HG03060 (cell line): ENCODE measurements at regions not wholly inside any gene's neighbourhood (a gene's known extent, or its start where the extent isn't known, plus 50 kb on each side); places are given as distances from the start of the nearest gene placed in this dataset.

Experiments used
- ATAC-seq: cut with Tn5 transposase; IDR thresholded peaks from one replicate; pipeline ENCODE4 v1.9.1; 2021; ENCODE audit warnings: low read depth, moderate number of reproducible peaks; ENCODE audit not compliant: unreplicated experiment

GRCh38 chr21:23475281-23476219, 2131.7 kb downstream of the MRPL39 start:
- no peak for ATAC-seq

DNA sequence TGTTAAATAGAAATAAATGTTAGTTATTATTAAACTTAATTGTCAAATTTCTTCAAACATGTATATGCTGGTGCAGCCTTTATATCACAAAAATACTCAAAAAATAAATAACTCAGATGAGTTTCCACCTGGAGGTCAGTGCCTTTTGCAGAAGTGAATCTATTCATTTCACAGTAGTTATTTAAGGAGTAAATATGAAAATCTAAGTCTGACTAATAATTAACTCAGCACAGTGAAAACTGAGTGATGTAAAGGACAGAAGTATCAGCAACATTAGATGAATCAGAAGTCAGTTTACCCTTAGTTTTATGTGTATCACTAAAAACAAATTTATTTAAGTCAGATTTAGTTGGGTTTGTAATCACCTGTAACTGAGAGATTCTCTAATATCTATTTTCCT, 2135.4 kb downstream of the MRPL39 start:
- peak; percentile 74 for ATAC-seq

- ATAC-seq: no peak
Measured at GRCh38 chr21:23463365-23463764, 2143.9 kb downstream of the MRPL39 start.

- ATAC-seq: no peak
Measured at GRCh38 chr21:23455676-23456075, 2151.6 kb downstream of the MRPL39 start.

GRCh38 chr21:23452384-23453083, 2154.7 kb downstream of the MRPL39 start:
- ATAC-seq: no peak

- no peak for ATAC-seq
Measured at GRCh38 chr21:23445307-23445706, 2162.0 kb downstream of the MRPL39 start.

DNA sequence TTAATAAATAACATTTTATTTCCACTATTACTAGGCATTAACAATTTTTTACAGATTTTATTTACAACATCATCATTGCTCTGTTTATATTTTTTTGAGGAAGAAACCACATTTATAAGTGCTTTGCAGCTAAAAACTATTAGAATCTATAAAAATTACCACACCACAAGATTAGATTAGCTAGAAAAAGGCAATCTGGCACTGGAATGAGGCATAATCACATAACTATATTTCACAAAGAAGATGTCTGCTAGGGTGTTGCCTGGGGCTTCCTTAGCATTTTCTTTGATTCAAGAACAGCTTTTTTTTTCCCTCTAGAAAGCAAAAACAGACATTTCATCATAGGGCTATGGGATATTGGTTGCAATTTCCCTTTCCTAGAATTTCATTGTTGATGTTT, 2169.2 kb downstream of the MRPL39 start:
- ATAC-seq: no peak

- no peak for ATAC-seq
Measured at GRCh38 chr21:23402929-23403520, 2204.3 kb downstream of the MRPL39 start.

GRCh38 chr21:23401278-23401677, 2206.0 kb downstream of the MRPL39 start:
- ATAC-seq: no peak

DNA sequence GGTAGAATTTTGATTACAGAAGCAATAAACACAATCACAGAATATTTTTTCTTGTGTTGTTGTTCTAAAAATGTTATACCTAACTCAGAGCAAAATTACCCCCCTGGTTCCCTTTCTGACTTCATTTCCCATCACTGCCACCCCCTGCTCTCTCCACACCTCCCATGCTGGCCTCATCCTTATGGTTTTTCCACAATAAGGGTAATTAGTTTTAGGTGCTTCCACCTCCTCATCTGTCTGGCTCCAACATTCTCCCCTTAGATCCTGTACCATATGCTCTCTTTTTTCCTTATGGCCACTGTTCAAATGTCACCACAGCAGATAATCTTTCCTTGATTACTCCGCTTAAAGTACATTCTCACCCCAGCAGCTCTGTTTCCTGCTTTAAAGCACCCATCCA, 2208.6 kb downstream of the MRPL39 start:
- ATAC-seq: no peak

DNA sequence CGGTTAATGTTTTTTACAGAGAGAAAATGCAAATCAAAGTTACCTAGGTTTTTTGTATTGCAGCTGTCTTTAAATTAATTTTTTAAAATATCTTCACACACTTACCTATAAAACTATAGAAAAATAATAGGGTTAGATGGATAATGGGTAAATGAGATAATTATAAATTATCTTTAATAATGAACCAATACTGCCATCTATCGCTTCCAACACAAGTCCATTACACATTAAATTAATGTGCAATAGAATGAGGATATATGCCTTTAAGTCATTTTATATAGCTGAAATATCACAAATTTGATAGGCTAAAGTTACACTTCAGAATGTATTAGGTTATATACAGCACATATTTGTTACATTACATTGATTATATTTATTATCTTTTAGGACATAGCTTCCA, 2212.8 kb downstream of the MRPL39 start:
- ATAC-seq: no peak

- no peak for ATAC-seq
Measured at GRCh38 chr21:23384679-23385078, 2222.6 kb downstream of the MRPL39 start.

GRCh38 chr21:23374155-23374554, 2233.1 kb downstream of the MRPL39 start:
- ATAC-seq: no peak

DNA sequence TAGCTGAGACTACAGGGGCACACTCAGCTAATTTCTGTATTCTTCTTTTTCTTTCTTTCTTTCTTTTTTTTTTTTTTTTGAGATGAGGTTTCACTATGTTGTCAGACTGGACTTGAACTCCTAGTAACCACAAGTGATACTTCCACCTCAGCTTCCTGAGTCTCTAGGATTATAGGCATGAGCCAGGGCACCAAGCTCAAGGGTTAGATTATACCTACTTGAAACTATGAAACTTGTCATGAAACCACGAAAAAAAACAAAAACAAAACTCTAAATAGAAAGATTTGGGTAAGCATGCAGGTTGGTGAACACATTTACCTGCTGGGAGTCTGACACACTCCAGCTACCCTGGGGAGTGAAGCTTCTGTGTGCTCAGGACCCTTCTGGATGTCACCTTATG, 2250.4 kb downstream of the MRPL39 start:
- no peak for ATAC-seq

DNA sequence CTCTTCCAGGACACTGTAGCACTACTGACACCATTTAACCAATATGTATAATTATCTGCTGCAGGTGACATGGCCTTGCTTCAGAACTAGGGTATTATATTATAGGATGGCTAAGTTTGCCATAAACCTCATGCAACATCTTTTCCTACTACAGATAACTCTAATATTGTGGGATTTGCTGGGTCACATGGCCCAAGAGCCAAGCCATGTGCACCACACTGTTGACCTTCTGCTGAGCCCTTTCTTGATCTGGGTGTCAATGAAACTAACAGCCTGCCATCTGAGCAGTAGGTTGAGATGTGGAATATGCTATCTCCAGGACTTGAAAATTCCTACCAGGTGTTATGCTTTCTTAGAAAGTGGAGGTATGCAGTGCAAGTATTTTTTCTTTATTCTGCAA, 2291.1 kb downstream of the MRPL39 start:
- ATAC-seq: no peak

- ATAC-seq: no peak
Measured at GRCh38 chr21:23308741-23309140, 2298.5 kb downstream of the MRPL39 start.

DNA sequence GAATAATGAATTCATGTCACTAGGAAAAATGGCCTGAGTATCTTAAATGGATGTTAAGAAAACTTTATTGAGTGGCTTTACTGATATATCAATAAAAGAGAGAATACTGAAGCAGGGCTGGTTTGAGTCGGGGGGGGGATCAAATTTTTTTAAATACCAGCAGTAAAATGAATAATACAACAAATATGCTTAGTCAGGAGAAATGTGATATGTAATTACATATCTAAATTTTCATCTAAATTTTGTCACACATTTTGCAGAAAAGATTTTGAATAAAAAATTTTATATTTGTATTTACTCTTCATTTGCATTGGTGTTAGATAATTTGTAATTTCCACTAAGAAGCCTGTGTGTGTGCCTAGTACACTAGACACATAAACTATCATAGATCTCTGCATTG, 2300.2 kb downstream of the MRPL39 start:
- ATAC-seq: no peak

DNA sequence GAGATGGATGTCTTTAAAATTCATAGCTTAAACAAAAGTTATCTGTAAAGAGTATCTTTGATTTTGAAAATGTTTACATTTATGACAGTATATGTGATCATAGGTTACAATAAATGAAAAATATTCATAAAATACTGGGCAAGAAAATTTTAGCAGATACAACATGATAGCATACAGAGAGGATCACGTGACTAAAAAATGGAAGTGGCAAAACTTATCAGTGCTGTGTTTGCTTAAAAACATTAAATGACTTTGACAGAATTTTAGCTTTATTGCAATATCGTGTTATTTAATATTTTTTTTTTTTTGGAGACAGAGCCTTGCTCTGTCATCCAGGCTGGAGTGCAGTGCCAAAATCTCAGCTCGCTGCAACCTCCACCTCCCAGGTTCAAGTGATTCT, 2294.1 kb downstream of the NCAM2 start:
- no peak for ATAC-seq

- no peak for ATAC-seq
Measured at GRCh38 chr21:23281917-23282316, 2283.7 kb downstream of the NCAM2 start.

DNA sequence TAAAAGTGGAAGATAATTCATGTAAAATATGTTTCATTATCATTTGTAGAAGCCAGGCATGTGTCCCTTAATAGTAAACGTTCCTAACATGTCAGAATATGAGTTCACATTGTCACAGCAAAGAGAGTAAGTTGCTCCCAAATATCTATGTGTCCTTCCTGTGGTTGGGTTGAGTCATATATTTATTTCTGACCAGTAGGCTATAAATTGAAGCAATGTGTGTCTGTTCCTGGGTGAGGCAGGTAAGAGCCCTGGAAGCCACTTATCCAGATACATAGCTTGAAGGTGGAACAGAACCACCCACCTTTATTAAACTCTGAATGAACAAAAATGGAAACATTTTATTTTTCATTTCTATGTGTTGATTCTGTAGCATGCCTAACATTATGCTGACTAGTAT, 2251.6 kb downstream of the NCAM2 start:
- no peak for ATAC-seq

DNA sequence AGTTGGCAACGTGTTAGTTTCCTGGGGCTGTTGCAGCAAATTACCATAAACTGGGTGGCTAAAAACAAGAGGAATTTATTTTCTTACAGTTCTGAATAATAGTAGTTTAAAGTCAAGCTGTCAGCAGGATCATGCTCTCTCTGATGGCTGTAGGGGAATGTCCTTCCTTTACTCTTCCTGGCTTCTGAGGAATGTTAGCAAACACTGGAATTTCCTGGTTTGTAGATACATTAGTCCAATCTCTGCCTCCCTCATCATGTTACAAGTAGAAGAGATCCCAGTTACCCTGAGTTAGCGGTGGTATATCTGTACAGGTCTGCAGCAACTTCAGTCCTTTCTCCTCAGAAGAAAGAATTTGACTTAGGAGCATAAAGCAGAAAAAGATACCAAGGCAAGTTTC, 2249.1 kb downstream of the NCAM2 start:
- ATAC-seq: no peak
